ENCODE measurements at regions not wholly inside any gene's neighbourhood (a gene's known extent, or its start where the extent isn't known, plus 50 kb on each side); places are given as distances from the start of the nearest gene placed in this dataset.
"Not testable (repeated sequence)": the region's sequence is repeated elsewhere in the genome, so short reads cannot be mapped to it uniquely, and the experiment has no call there.

DNA sequence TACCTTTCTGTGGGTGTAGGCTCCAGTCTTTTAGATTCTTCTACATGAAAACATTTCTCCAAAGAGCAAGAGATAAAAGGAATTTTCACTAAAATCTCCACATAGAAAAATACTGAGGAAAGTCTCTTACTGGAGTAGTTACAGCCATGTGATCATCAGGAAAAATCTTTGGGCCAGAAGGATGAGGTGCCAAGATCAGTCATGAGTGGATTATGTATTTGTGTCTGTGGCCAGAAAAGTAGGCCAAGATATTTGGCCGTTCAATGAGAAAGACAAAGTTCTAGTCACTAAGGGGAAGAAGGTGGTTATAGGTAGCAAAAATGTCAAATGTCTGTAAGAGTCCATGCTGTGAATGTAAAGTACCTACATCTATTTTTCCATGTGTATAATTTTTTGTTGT is 339.3 kb downstream of the NSUN3 start:
- WGBS, 2 donors = 63 to 74% methylated on average over 1 of the region's 1 CpG

DNA sequence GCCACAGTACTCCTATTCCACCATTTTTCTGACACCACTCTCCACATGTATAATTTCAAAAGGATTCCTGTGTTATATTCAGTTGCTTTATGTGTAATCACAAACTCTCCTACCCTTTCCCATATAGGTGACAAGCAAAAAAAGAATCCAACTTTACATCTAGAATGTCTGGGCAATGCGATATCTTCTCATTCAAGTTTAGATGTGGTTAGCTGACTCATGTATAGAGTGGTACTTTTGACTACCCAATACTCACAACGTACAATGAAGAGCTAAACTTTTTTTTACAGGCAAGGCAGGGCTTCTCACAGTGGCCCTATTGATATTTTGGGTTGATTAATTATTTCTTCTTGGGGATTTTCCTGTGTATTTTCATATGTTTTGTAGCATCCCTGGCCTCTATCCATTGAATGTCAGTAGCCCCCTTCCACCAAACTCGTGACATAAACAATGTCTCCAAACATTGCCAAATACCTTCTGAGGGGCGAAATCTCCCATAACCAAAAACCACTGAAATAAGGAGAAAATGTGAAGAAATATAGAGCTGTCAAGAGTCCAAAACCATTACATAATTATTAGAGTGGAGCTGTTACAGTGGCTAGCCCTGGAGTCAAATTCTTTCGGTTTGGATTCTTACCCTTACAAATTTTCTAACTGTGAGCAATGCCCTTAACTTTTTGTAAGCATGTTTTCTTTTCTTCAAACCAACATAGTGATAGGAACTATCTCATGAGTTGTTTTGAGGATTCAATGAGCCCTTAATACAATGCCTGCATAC is 342.6 kb downstream of the NSUN3 start:
- H3K27ac ChIP-seq = no peak overlapping the region
- no peaks in the 10 kb centered on the region for H3K36me3 ChIP-seq (replicated peaks in 1 of 2; ENCODE audit: insufficient read depth in 1 of 2, low read depth in 2 of 2)
- DNase-seq (no peak), ATAC-seq (no peak)
- no peak for TF ChIP-seq POLR2A (IDR thresholded peaks at IDR 0.05)
- TF ChIP-seq, protein P1, sequence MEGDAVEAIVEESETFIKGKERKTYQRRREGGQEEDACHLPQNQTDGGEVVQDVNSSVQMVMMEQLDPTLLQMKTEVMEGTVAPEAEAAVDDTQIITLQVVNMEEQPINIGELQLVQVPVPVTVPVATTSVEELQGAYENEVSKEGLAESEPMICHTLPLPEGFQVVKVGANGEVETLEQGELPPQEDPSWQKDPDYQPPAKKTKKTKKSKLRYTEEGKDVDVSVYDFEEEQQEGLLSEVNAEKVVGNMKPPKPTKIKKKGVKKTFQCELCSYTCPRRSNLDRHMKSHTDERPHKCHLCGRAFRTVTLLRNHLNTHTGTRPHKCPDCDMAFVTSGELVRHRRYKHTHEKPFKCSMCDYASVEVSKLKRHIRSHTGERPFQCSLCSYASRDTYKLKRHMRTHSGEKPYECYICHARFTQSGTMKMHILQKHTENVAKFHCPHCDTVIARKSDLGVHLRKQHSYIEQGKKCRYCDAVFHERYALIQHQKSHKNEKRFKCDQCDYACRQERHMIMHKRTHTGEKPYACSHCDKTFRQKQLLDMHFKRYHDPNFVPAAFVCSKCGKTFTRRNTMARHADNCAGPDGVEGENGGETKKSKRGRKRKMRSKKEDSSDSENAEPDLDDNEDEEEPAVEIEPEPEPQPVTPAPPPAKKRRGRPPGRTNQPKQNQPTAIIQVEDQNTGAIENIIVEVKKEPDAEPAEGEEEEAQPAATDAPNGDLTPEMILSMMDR (IDR thresholded peaks at IDR 0.05) = no peak
- H3K27me3 ChIP-seq = no peaks in the 10 kb centered on the region
- H3K9me3 ChIP-seq = no peaks in the 10 kb centered on the region
- H3K4me1 ChIP-seq = no peaks in the 10 kb centered on the region
- no peak overlapping the region for H3K4me3 ChIP-seq
- 68 to 70% methylated on average over 5 of the region's 5 CpGs for whole genome bisulfite sequencing, 2 donors
- intact Hi-C loops (cut with DNase I) = no loop called here

More for the DNA sequence above, 339.3 kb downstream of the NSUN3 start:
- intact Hi-C loops (cut with DNase I) = no loop called here
- Histone ChIP-seq H3K4me1 (no peaks in the 10 kb centered on the region), H3K4me3 (no peak overlapping the region), H3K9me3 (no peaks in the 10 kb centered on the region), H3K27ac (no peak overlapping the region), H3K36me3 (replicated peaks in 1 of 2; ENCODE audit: insufficient read depth in 1 of 2, low read depth in 2 of 2) (no peaks in the 10 kb centered on the region), H3K27me3 (no peaks in the 10 kb centered on the region)
- DNase-seq (no peak), ATAC-seq (no peak)
- TF ChIP-seq, protein P1 (IDR thresholded peaks at IDR 0.05) = no peak
- no peak for TF ChIP-seq POLR2A (IDR thresholded peaks at IDR 0.05)

DNA sequence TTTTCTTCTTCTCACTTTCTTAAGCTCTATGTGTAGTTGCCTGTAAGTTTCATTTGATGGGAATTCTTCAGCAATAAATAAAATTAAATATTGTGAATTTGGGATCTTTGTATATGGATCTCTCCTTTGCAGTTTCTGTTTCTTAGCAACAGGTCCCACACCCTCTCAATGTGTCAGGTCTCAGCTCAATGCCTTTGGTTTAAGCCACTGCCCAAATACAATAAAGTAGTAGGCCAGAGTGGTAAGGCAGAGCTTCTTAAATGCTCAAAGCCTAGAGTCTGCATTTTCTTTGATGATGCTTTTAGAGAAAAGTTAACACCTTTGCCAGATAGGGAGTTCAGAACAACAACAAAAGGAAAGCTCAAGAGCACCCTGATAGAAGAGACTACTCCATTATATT is 343.7 kb downstream of the NSUN3 start:
- Histone ChIP-seq H3K27me3 (no peaks in the 10 kb centered on the region), H3K36me3 (replicated peaks in 1 of 2; ENCODE audit: insufficient read depth in 1 of 2, low read depth in 2 of 2) (no peaks in the 10 kb centered on the region), H3K27ac (no peak overlapping the region), H3K4me1 (no peaks in the 10 kb centered on the region), H3K4me3 (no peak overlapping the region), H3K9me3 (no peaks in the 10 kb centered on the region)
- TF ChIP-seq POLR2A (IDR thresholded peaks at IDR 0.05) = no peak
- TF ChIP-seq, protein P1 (IDR thresholded peaks at IDR 0.05) = no peak
- ATAC-seq (no peak), DNase-seq (no peak)
- intact Hi-C loops (cut with DNase I) = no loop called here

DNA sequence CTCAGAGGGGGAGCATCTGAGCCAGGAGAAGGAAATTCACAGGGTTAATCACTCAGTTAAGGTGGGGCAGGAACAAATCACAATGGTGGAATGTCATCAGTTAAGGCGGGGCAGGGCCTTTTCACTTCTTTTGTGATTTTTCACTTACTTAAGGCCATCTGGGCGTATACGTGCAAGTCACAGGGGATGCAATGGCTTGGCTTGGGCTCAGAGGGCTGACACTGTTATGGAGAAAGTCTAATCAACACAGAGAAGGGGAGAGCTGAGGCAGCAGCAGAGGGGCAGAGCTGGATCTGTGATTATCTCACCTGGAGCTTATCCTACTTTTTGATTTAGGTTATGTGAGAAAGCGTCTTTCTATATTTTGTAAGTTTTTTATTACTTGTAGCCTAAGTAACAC is 350.1 kb downstream of the NSUN3 start:
- H3K27ac ChIP-seq; H3K9me3 ChIP-seq; ATAC-seq; DNase-seq; H3K27me3 ChIP-seq; H3K4me3 ChIP-seq; H3K36me3 ChIP-seq (replicated peaks in 1 of 2; ENCODE audit: insufficient read depth in 1 of 2, low read depth in 2 of 2); H3K4me1 ChIP-seq; intact Hi-C loops (cut with DNase I): not testable (repeated sequence)
- WGBS, 2 donors = 66 to 69% methylated on average over 4 of the region's 4 CpGs

DNA sequence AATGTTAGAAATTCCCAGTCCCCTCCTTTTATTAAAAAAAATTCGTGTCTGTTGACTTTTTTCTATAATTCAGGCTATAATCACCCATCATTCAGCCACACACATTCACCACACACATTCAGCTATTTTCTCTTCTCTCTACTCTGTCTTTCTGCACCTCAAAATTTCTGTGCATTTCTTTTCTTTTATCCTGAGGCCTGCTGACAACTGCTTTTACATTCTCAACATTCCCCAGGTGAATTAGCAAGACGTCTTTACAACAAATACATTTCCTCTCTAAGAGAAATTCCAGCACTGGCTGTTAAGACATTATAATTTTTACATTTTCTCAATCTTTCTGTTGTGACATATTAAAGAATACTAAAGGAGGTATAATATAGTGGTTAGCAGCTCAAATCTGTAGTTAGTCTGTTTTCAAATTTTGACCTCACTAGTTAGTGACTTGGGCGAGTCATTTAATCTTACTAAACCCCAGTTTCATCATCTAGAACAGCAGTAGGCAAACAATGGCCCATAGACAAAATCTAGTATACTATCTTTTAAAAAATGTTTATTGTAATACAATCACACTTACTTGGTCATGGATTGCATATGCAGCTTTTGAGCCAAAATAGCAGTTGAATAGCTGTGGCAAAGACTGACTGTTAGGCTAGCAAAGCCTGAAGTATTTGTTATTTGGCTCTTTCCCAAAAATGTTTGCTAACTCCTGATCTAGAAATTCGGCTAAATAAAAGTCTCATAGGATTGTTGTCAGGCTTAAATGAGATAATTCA is 350.7 kb downstream of the NSUN3 start:
- Histone ChIP-seq H3K27ac (no peak overlapping the region), H3K27me3 (no peaks in the 10 kb centered on the region), H3K9me3 (no peaks in the 10 kb centered on the region), H3K36me3 (replicated peaks in 1 of 2; ENCODE audit: insufficient read depth in 1 of 2, low read depth in 2 of 2) (no peaks in the 10 kb centered on the region), H3K4me3 (no peak overlapping the region), H3K4me1 (no peaks in the 10 kb centered on the region)
- intact Hi-C loops (cut with DNase I) = no loop called here
- no peak for DNase-seq
- TF ChIP-seq POLR2A (IDR thresholded peaks at IDR 0.05) = no peak
- TF ChIP-seq, protein P1 (IDR thresholded peaks at IDR 0.05) = no peak
- 43 to 44% methylated on average over 4 of the region's 4 CpGs for WGBS, 2 donors
- no peak for ATAC-seq

Data from body of pancreas (tissue), 4 donors.